Astrocyte (in vitro differentiated cells and primary cell): ENCODE measurements at regions not wholly inside any gene's neighbourhood (a gene's known extent, or its start where the extent isn't known, plus 50 kb on each side); places are given as distances from the start of the nearest gene placed in this dataset.

Source experiments
- EZH2 ChIP-seq: IDR thresholded peaks from 2 replicates; pipeline ENCODE4 v1.6.1; 2012; ENCODE audit warnings: mild to moderate bottlenecking, low read length, inconsistent platforms; ENCODE audit not compliant: insufficient read depth
- TF ChIP-seq, protein P1 (sequence below): IDR thresholded peaks from 2 replicates; pipeline ENCODE4 v1.5.1; 2011; ENCODE audit warnings: low read depth, mild to moderate bottlenecking, inconsistent platforms, low read length, moderate library complexity; ENCODE audit not compliant: insufficient read depth

DNA sequence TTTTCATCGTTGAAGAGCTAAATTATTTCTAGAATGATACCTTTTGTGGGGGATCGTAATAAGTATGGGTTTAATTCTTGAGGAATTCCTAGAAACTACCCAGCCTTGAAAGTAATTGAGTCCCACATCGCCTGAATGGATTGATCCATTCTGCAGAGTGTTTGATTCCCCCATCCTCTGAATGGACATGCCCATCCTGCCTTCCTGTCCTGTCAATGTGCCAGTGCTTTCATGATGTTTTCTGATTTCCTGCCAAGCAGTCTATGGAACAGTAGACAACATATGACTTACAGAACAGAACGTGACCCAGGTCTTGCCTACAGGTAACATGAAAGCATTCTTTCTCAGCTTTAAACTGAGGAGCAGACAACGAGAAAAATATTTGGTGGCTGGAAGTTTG is 319.2 kb downstream of the DRD1 start:
- TF ChIP-seq, protein P1, sequence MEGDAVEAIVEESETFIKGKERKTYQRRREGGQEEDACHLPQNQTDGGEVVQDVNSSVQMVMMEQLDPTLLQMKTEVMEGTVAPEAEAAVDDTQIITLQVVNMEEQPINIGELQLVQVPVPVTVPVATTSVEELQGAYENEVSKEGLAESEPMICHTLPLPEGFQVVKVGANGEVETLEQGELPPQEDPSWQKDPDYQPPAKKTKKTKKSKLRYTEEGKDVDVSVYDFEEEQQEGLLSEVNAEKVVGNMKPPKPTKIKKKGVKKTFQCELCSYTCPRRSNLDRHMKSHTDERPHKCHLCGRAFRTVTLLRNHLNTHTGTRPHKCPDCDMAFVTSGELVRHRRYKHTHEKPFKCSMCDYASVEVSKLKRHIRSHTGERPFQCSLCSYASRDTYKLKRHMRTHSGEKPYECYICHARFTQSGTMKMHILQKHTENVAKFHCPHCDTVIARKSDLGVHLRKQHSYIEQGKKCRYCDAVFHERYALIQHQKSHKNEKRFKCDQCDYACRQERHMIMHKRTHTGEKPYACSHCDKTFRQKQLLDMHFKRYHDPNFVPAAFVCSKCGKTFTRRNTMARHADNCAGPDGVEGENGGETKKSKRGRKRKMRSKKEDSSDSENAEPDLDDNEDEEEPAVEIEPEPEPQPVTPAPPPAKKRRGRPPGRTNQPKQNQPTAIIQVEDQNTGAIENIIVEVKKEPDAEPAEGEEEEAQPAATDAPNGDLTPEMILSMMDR, result no peak
- TF ChIP-seq EZH2, result no peak
